PC-3 (cell line): ENCODE measurements at regions not wholly inside any gene's neighbourhood (a gene's known extent, or its start where the extent isn't known, plus 50 kb on each side); places are given as distances from the start of the nearest gene placed in this dataset.
"Not testable (repeated sequence)": the region's sequence is repeated elsewhere in the genome, so short reads cannot be mapped to it uniquely, and the experiment has no call there.

Source experiments
- CTCF ChIP-seq: fragments of 300-600 bp; sonication (generic); conservative IDR thresholded peaks from 2 replicates; pipeline ENCODE4 v1.5.1; 2017; ENCODE audit warnings: antibody characterized with exemption, low read depth, mild to moderate bottlenecking, low read length
- EZH2 ChIP-seq: fragments of 300-600 bp; sonication (generic); IDR thresholded peaks from one replicate; pipeline ENCODE4 v1.6.1; 2017; ENCODE audit warnings: antibody characterized with exemption, mild to moderate bottlenecking, low read length; ENCODE audit not compliant: unreplicated experiment
- EZH2phosphoT487 ChIP-seq: fragments of 300-600 bp; sonication (generic); IDR thresholded peaks from 2 replicates; pipeline ENCODE4 v1.6.1; 2018; ENCODE audit warnings: mild to moderate bottlenecking, antibody characterized with exemption, low read length, borderline replicate concordance

GRCh38 chr11:39736351-39736750, 1723.1 kb downstream of the LRRC4C start:
- not testable (repeated sequence) for TF ChIP-seq CTCF, EZH2, EZH2phosphoT487
